ENCODE measurements at regions not wholly inside any gene's neighbourhood (a gene's known extent, or its start where the extent isn't known, plus 50 kb on each side); places are given as distances from the start of the nearest gene placed in this dataset.

GRCh38 chr22:49402169-49402568, 425.5 kb downstream of the BRD1 start:
- TF ChIP-seq EP300 (IDR thresholded peaks at IDR 0.05) (no peak), CTCF (IDR thresholded peaks at IDR 0.05) (no peak), POLR2AphosphoS5 (IDR thresholded peaks at IDR 0.05) (no peak), POLR2A (IDR thresholded peaks at IDR 0.05) (no peak)
